Sigmoid colon (tissue), 4 donors: ENCODE measurements at regions not wholly inside any gene's neighbourhood (a gene's known extent, or its start where the extent isn't known, plus 50 kb on each side); places are given as distances from the start of the nearest gene placed in this dataset.

Experiments used
- CTCF ChIP-seq, 4 experiments: fragments of 450-650 bp in 3 of 4; fragments of 200-600 bp in 1 of 4; IDR thresholded peaks; one replicate each; pipeline ENCODE4 v1.5.1; 2016 to 2019; ENCODE audit warnings: antibody characterized with exemption in 4 of 4, mild to moderate bottlenecking in 3 of 4, moderate library complexity in 2 of 4
- EP300 ChIP-seq, 4 donors: sonication (generic); formaldehyde crosslinking; IDR thresholded peaks; one replicate each; pipeline ENCODE4 v1.6.1; 2017; ENCODE audit warnings: antibody characterized with exemption in 4 of 4
- POLR2A ChIP-seq, 2 donors: fragments of 450-650 bp; IDR thresholded peaks; one replicate each; pipeline ENCODE4 v1.6.1; 2016; ENCODE audit warnings: antibody characterized with exemption in 2 of 2, mild to moderate bottlenecking in 2 of 2, moderate library complexity in 2 of 2
- POLR2AphosphoS5 ChIP-seq, 4 donors: sonication (generic); formaldehyde crosslinking; IDR thresholded peaks; one replicate each; pipeline ENCODE4 v1.6.1; 2017; ENCODE audit warnings: antibody characterized with exemption in 4 of 4

- TF ChIP-seq EP300 (IDR thresholded peaks at IDR 0.05): no peak
- TF ChIP-seq CTCF (IDR thresholded peaks at IDR 0.05): no peak
- TF ChIP-seq POLR2A (IDR thresholded peaks at IDR 0.05): no peak
- no peak for TF ChIP-seq POLR2AphosphoS5 (IDR thresholded peaks at IDR 0.05)
These were observed 65.7 kb upstream of the STX18 start for GRCh38 chr4:4607336-4608213.
